PFSK-1 (cell line): ENCODE measurements at regions not wholly inside any gene's neighbourhood (a gene's known extent, or its start where the extent isn't known, plus 50 kb on each side); places are given as distances from the start of the nearest gene placed in this dataset.

Experiments
- FOXP2 ChIP-seq: optimal IDR thresholded peaks from 2 replicates; pipeline ENCODE3; 2011; ENCODE audit warnings: borderline replicate concordance, control low read depth, inconsistent platforms; ENCODE audit not compliant: insufficient read depth; ENCODE audit errors: extremely low read length, extremely low read depth
- POLR2AphosphoS5 ChIP-seq: IDR thresholded peaks from 2 replicates; pipeline ENCODE4 v1.6.1; 2012; ENCODE audit warnings: low read depth, mild to moderate bottlenecking, control low read depth, low read length, moderate library complexity
- SIN3A ChIP-seq: IDR thresholded peaks from 2 replicates; pipeline ENCODE4 v1.6.1; 2012; ENCODE audit warnings: mild to moderate bottlenecking, low read length, moderate library complexity, borderline replicate concordance; ENCODE audit not compliant: insufficient read depth
- TAF1 ChIP-seq: IDR thresholded peaks from 2 replicates; pipeline ENCODE4 v1.6.1; 2012; ENCODE audit warnings: low read length, control low read depth, borderline replicate concordance; ENCODE audit not compliant: insufficient read depth
- TF ChIP-seq, protein P1 (sequence below), 2 experiments: IDR thresholded peaks; 2 replicates each; pipeline versions ENCODE4 v1.6.1 to v1.8.0; 2011 to 2012; ENCODE audit warnings: low read depth in 2 of 2, low read length in 2 of 2, control low read depth in 1 of 2, inconsistent platforms in 1 of 2, mild to moderate bottlenecking in 1 of 2, moderate library complexity in 1 of 2; ENCODE audit not compliant: insufficient read depth in 1 of 2

DNA sequence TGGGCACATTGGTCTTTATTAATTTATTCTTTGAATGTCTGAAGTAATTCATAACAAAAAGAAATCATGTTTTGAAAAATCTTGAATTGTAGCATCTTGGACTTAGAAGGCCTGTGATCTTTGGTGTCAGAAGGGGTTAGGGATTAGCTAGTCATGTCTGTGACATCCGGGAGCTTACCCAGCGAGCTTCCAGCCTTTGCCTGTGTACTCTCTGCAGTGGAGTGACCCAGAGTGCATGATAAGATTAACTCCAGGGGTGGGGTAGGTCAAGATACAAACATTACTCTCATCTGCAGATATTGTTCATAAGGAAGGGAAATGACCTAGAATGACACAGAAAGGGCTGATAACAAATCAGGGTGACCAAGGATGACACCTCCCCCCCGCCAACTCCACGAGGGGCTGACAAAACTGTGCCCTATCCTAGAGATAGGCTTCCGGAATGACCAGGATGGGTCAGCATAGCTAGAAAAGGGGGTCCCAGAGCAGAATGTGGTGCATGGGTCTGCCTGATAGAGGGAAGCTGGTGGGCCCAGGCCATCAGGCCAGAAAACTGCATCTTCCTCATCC is 56.6 kb upstream of the BLCAP start:
- TF ChIP-seq, protein P1, sequence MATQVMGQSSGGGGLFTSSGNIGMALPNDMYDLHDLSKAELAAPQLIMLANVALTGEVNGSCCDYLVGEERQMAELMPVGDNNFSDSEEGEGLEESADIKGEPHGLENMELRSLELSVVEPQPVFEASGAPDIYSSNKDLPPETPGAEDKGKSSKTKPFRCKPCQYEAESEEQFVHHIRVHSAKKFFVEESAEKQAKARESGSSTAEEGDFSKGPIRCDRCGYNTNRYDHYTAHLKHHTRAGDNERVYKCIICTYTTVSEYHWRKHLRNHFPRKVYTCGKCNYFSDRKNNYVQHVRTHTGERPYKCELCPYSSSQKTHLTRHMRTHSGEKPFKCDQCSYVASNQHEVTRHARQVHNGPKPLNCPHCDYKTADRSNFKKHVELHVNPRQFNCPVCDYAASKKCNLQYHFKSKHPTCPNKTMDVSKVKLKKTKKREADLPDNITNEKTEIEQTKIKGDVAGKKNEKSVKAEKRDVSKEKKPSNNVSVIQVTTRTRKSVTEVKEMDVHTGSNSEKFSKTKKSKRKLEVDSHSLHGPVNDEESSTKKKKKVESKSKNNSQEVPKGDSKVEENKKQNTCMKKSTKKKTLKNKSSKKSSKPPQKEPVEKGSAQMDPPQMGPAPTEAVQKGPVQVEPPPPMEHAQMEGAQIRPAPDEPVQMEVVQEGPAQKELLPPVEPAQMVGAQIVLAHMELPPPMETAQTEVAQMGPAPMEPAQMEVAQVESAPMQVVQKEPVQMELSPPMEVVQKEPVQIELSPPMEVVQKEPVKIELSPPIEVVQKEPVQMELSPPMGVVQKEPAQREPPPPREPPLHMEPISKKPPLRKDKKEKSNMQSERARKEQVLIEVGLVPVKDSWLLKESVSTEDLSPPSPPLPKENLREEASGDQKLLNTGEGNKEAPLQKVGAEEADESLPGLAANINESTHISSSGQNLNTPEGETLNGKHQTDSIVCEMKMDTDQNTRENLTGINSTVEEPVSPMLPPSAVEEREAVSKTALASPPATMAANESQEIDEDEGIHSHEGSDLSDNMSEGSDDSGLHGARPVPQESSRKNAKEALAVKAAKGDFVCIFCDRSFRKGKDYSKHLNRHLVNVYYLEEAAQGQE (IDR thresholded peaks at IDR 0.05; ENCODE audit: insufficient read depth in 1 of 2, low read depth in 2 of 2, low read length in 2 of 2): no peak
- TF ChIP-seq TAF1: no peak
- no peak for TF ChIP-seq FOXP2
- TF ChIP-seq SIN3A: no peak
- no peak for TF ChIP-seq POLR2AphosphoS5

DNA sequence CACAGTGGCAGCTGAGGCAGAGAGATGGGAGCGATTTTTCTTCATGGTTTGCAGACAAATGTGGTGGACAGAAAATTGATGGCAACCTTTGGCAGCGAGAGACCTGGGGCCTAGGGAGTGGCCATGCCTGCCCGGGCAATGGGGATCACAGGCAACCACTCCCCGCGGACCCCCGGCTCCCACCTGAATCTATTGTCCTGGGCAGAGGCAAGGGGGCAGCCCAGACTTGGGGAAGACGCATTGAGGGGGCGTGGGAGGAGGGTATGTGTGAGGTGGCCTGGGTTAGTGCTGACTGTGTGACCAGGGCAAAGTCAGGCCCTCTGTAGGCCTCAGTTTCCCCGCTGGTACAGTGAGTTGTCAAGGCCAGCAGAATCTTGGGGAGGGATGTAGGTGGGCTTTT is 53.6 kb upstream of the BLCAP start:
- TF ChIP-seq, protein P1 (IDR thresholded peaks at IDR 0.05; ENCODE audit: insufficient read depth in 1 of 2, low read depth in 2 of 2, low read length in 2 of 2): no peak
- TF ChIP-seq SIN3A: no peak

DNA sequence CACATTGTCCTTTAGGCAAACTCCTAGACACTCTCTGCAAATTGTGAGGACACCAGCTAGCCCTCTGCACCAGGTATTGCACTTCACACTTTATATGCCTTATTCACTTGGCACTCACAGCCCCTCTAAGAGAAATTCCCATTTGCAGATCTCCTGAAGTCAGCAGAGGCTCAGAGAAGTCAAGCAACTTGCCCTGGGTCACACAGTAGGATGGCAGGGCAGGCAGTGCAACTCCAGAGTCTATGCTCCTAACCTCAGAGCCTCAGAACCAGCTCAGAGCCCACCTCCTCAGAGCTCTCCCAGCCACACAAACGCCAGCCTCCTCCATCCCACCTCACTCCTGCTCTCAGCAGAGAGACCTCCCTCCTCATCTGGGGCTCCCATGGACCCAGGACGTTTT is 52.4 kb upstream of the BLCAP start:
- TF ChIP-seq POLR2AphosphoS5: no peak
- no peak for TF ChIP-seq SIN3A
- no peak for TF ChIP-seq TAF1
- TF ChIP-seq, protein P1 (IDR thresholded peaks at IDR 0.05; ENCODE audit: insufficient read depth in 1 of 2, low read depth in 2 of 2, low read length in 2 of 2): no peak
- no peak for TF ChIP-seq FOXP2

DNA sequence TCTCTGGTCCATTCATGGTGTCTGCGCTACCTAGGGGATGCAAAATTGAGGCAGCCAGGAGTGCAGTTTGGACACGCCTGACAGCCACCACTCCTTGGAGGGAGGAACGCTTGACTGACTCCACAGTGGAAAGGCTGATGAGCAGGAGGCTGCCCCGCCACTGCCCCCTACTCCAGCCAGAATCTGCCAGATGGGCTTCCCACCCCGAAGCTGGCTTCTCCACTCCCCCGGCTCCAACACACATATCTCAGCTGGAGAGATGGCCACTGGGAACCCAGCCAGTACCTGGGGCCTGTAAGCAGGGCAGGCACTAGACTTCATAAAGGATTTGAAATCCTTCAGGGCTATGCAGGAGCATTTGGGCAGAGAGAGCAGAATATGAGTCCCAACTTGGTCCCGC is 51.4 kb upstream of the BLCAP start:
- TF ChIP-seq FOXP2 (no peak), SIN3A (no peak), TAF1 (no peak), POLR2AphosphoS5 (no peak)
- TF ChIP-seq, protein P1 (IDR thresholded peaks at IDR 0.05; ENCODE audit: insufficient read depth in 1 of 2, low read depth in 2 of 2, low read length in 2 of 2): no peak

DNA sequence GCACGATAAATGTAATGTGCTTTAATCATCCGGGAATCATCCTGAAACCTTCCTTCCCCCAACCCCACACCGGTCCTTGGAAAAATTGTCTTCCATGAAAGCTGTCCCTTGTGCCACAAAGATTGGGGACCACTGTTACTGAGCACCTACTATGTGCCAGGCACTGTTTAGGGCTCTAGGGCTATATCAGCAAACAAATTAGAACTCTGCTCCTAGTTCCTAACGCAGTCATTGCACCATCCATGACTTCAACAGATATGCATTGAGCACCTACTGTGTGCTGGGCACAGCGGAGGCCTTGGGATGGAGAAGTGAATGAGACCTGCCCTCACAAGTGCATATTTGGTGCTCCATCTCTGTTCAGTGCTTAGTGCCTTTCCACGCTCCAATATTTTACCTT is 50.3 kb upstream of the BLCAP start:
- no peak for TF ChIP-seq FOXP2
- TF ChIP-seq, protein P1 (IDR thresholded peaks at IDR 0.05; ENCODE audit: insufficient read depth in 1 of 2, low read depth in 2 of 2, low read length in 2 of 2): no peak
- TF ChIP-seq TAF1: no peak
- TF ChIP-seq POLR2AphosphoS5: no peak
- no peak for TF ChIP-seq SIN3A
